ENCODE measurements at regions not wholly inside any gene's neighbourhood (a gene's known extent, or its start where the extent isn't known, plus 50 kb on each side); places are given as distances from the start of the nearest gene placed in this dataset.
"Not testable (repeated sequence)": the region's sequence is repeated elsewhere in the genome, so short reads cannot be mapped to it uniquely, and the experiment has no call there.

GRCh38 chr6:167212713-167213005 is 54.9 kb upstream of the GPR31 start:
- no peak for DNase-seq (ENCODE audit: low spot score)
- H3K4me3 ChIP-seq: no peak overlapping the region
- H3K9me3 ChIP-seq: no peaks in the 10 kb centered on the region
- TF ChIP-seq, protein P1, sequence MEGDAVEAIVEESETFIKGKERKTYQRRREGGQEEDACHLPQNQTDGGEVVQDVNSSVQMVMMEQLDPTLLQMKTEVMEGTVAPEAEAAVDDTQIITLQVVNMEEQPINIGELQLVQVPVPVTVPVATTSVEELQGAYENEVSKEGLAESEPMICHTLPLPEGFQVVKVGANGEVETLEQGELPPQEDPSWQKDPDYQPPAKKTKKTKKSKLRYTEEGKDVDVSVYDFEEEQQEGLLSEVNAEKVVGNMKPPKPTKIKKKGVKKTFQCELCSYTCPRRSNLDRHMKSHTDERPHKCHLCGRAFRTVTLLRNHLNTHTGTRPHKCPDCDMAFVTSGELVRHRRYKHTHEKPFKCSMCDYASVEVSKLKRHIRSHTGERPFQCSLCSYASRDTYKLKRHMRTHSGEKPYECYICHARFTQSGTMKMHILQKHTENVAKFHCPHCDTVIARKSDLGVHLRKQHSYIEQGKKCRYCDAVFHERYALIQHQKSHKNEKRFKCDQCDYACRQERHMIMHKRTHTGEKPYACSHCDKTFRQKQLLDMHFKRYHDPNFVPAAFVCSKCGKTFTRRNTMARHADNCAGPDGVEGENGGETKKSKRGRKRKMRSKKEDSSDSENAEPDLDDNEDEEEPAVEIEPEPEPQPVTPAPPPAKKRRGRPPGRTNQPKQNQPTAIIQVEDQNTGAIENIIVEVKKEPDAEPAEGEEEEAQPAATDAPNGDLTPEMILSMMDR (IDR thresholded peaks at IDR 0.05): no peak
- H3K36me3 ChIP-seq: no peaks in the 10 kb centered on the region
- no peak overlapping the region for H3K27ac ChIP-seq
- no peaks in the 10 kb centered on the region for H3K27me3 ChIP-seq
- H3K4me1 ChIP-seq: no peaks in the 10 kb centered on the region

- no peak for DNase-seq (ENCODE audit: low spot score)
- H3K4me1 ChIP-seq: no peaks in the 10 kb centered on the region
Observed at GRCh38 chr6:167214206-167214605, 56.4 kb upstream of the GPR31 start.

DNA sequence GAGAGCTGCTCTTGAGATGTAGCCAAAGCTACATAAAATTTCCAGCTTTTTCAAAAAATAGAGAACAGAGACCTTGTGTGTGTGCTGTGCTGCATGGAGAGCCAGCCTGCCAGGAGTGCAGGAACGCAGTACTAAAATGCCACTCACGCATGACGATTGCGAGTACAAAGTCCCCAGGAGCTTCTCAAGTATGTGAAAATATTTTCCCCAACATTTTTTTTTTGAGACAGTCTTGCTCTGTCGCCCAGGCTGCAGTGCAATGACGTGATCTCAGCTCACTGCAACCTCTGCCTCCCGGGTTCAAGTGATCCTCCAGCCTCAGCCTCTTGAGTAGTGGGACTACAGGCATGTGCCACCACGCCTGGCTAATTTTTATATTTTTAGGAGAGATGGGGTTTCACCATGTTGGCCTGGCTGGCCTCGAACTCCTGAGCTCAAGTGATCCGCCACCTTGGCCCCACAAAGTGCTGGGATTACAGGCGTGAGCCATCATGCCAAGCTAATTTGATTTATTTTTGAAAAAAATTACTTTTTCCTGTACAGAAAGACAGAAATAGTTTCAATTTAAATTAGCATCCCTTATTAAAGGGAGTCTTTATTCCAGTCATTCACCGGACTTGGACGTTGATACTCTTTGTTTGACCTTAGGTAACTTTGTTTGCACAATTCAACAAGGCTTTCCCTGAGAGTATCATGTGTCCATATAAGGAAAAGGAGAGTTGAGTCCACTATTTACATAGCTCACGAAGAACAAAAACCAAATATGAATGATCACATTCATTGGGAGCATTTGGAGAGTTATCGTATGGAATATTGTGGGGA is 57.9 kb upstream of the GPR31 start:
- not testable (repeated sequence) for H3K27me3 ChIP-seq; H3K4me1 ChIP-seq; H3K36me3 ChIP-seq; DNase-seq (ENCODE audit: low spot score); H3K9me3 ChIP-seq; H3K27ac ChIP-seq; H3K4me3 ChIP-seq

More at GRCh38 chr6:167214206-167214605, 56.4 kb upstream of the GPR31 start:
- Histone ChIP-seq H3K27me3 (no peaks in the 10 kb centered on the region), H3K36me3 (no peaks in the 10 kb centered on the region), H3K4me3 (no peak overlapping the region), H3K9me3 (no peaks in the 10 kb centered on the region), H3K27ac (no peak overlapping the region)
- TF ChIP-seq, protein P1 (IDR thresholded peaks at IDR 0.05): no peak

DNA sequence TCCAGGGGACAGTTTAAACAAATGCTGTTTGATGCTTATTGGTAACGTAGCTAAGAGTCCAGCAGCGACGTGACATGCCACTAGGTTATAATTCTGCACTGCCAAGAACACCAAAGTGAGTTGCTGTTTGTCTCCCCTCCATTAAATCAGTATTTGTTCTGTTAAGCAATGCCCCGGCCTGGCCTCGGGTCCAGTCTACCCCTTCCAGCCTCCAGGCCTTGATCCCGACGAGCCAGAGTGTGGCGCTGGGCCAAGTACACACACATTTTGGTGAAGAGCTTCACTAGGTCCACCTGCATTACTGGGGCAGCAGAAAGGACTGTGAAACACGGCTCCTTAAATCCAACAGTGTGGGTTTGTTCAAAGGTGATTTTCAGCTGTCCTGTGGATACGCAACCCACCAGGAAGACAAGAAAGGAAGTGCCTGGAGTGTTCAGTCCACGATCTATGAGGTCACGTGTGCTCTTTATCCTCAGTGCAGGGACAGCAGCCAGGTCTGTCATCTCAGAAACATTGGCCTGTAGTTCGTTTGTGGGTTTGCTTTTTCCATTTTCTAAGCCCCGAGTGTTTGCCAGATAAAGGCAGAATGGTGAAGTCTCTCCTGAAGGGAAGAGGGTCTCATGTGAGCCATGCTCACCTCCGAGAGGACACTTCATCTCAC is 58.7 kb upstream of the GPR31 start:
- H3K27ac ChIP-seq; H3K27me3 ChIP-seq; H3K36me3 ChIP-seq; H3K4me3 ChIP-seq; H3K9me3 ChIP-seq; DNase-seq (ENCODE audit: low spot score); H3K4me1 ChIP-seq: not testable (repeated sequence)

DNA sequence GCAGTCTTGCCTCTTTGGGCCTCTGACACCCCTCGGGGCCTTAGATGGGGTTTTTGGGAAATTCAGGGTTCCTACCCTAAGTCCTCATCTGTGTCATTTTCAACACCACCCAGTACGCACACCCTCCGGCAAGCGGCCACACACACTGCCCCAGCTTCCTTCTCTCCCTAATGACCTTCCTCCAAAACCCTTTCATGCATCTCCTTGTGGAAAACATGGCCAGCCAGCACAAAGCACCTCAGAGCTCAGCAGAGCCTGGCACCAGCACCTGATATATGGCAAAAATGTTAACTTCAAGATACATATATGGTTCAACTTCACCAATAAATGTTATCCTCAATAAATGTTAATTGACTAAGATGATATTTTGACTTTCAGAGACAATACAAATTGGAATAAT is 59.3 kb upstream of the GPR31 start:
- not testable (repeated sequence) for H3K27ac ChIP-seq; H3K4me1 ChIP-seq; H3K36me3 ChIP-seq; H3K4me3 ChIP-seq; DNase-seq (ENCODE audit: low spot score); H3K27me3 ChIP-seq; H3K9me3 ChIP-seq

DNA sequence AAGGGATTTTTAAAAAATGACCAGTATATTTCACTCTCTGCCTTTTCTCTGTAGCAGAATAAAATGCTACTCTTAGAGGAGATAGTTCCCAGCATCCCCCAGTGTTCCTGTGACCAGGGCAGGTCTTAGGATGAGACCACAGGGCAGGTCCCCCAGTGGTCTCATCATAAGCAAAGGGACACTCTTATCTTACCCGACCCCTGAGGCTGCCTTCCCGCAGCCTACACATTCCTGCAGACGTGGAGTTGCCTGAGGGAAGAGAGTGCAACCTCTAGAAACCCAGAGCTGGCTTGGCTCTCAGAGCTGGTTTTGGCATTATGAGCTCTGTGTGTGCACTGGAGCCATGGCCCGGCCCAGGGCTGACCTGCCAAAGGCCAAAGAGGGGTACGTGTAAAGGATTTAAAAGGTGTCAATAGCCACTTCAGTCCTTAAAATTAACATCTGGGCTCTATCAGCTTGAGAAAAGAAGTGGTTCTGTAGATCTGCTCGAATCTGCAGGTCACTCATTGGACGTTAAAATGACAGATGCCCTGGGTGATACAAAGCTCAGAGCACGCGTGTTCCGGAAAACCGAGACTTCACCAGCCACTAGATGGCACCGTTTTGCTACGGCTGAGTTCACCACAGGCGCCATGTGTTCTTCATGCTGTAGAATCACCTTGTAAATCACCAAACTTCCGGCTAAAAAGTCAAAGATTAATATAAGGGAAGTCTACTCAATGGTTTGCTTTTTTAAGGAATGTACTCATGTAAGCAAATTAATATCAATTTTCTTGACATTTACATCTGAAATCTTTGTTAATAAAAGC is 60.4 kb upstream of the GPR31 start:
- TF ChIP-seq, protein P1 (IDR thresholded peaks at IDR 0.05): peak in 1 of 2 donors; percentile 49
- not testable (repeated sequence) for H3K4me1 ChIP-seq; H3K36me3 ChIP-seq; H3K4me3 ChIP-seq; DNase-seq (ENCODE audit: low spot score); H3K9me3 ChIP-seq; H3K27ac ChIP-seq; H3K27me3 ChIP-seq

- not testable (repeated sequence) for H3K27ac ChIP-seq; H3K9me3 ChIP-seq; DNase-seq (ENCODE audit: low spot score); H3K27me3 ChIP-seq; H3K36me3 ChIP-seq; H3K4me3 ChIP-seq; H3K4me1 ChIP-seq
Observed at GRCh38 chr6:167219079-167219478, 61.3 kb upstream of the GPR31 start.

Data from right atrium auricular region (tissue), 2 donors.